B cell (primary cell): ENCODE measurements at regions not wholly inside any gene's neighbourhood (a gene's known extent, or its start where the extent isn't known, plus 50 kb on each side); places are given as distances from the start of the nearest gene placed in this dataset.

Source experiments
- ATAC-seq: fragments of 200-7000 bp; cut with Tn5 transposase; one replicate; pipeline ENCODE4 v1.10.0; 2021; ENCODE audit warnings: low read depth, mild to moderate bottlenecking, moderate number of reproducible peaks, moderate library complexity
- CTCF ChIA-PET: fragments of 350-600 bp; sonication (Branson Sonifier 250); formaldehyde crosslinking; loops from one replicate; lab custom pipeline; 2021; ENCODE audit warnings: antibody characterized with exemption, inconsistent platforms; lab: Charles Lee
- POLR2A ChIA-PET: fragments of 350-600 bp; sonication (Branson Sonifier 250); formaldehyde crosslinking; loops from one replicate; lab custom pipeline; 2021; ENCODE audit warnings: antibody characterized with exemption; lab: Charles Lee
- DNase-seq: peaks from one replicate; pipeline ENCODE4 v3.0.0; 2013
- H2AFZ ChIP-seq: 2 replicates; pipeline ENCODE4 v1.6.1; 2012; ENCODE audit warnings: mild to moderate bottlenecking, low read depth, low read length; ENCODE audit not compliant: insufficient read depth, poor library complexity, severe bottlenecking
- H3K27ac ChIP-seq, 2 donors: 1 replicate in 1 of 2; 2 replicates in 1 of 2; pipeline ENCODE4 v1.5.1; 2012 to 2013; ENCODE audit warnings: low read length in 2 of 2, mild to moderate bottlenecking in 2 of 2, moderate library complexity in 1 of 2
- H3K27me3 ChIP-seq, 4 experiments: fragments of 200-600 bp in 1 of 4; sonication (generic) in 1 of 4; replicated peaks in 1 of 4; 1 replicate in 2 of 4; 2 replicates in 2 of 4; pipeline versions ENCODE4 v1.6.1 to v1.7.0; 2013 to 2016; ENCODE audit warnings: low read length in 3 of 4, mild to moderate bottlenecking in 2 of 4, mixed read lengths in 1 of 4, moderate library complexity in 1 of 4; ENCODE audit not compliant: insufficient read depth in 4 of 4, control insufficient read depth in 3 of 4; ENCODE audit errors: control extremely low read depth in 1 of 4
- H3K36me3 ChIP-seq, 2 experiments: replicated peaks in 1 of 2; 1 replicate in 1 of 2; 2 replicates in 1 of 2; pipeline versions ENCODE4 v1.6.1 to v1.7.1; 2013; ENCODE audit warnings: low read length in 1 of 2; ENCODE audit not compliant: insufficient read depth in 2 of 2, control insufficient read depth in 1 of 2; ENCODE audit errors: control extremely low read depth in 1 of 2, extremely low read depth in 1 of 2
- H3K4me1 ChIP-seq, 2 donors: fragments of 200-600 bp in 1 of 2; sonication (generic) in 1 of 2; 1 replicate in 1 of 2; 2 replicates in 1 of 2; pipeline versions ENCODE4 v1.5.1 to v1.6.1; 2013 to 2017; ENCODE audit warnings: low read length in 2 of 2; ENCODE audit not compliant: control insufficient read depth in 2 of 2, insufficient read depth in 2 of 2
- H3K4me2 ChIP-seq: replicated peaks from 2 replicates; pipeline ENCODE3; 2012; ENCODE audit warnings: mild to moderate bottlenecking, low read depth, low read length; ENCODE audit not compliant: poor library complexity, severe bottlenecking
- H3K4me3 ChIP-seq, 5 experiments: fragments of 200-600 bp in 1 of 5; sonication (generic) in 1 of 5; 1 replicate in 3 of 5; 2 replicates in 2 of 5; pipeline versions ENCODE4 v1.5.1 to v1.7.0; 2011 to 2016; ENCODE audit warnings: low read length in 4 of 5, mild to moderate bottlenecking in 4 of 5, low read depth in 2 of 5, control low read depth in 1 of 5, moderate library complexity in 1 of 5; ENCODE audit not compliant: insufficient read depth in 1 of 5; ENCODE audit errors: control extremely low read depth in 1 of 5, extremely low read depth in 1 of 5
- H3K79me2 ChIP-seq: fragments of 200-600 bp; sonication (generic); one replicate; pipeline ENCODE4 v1.6.0; 2016; ENCODE audit warnings: low read length; ENCODE audit not compliant: control insufficient read depth, insufficient read depth
- H3K9ac ChIP-seq: fragments of 200-600 bp; sonication (generic); 2 replicates; pipeline ENCODE4 v1.6.1; 2017; ENCODE audit warnings: mild to moderate bottlenecking, low read length, moderate library complexity
- H3K9me3 ChIP-seq, 3 donors: one replicate each; pipeline versions ENCODE4 v1.6.1 to v1.7.1; 2013; ENCODE audit warnings: low read length in 2 of 3; ENCODE audit not compliant: control insufficient read depth in 2 of 3, insufficient read depth in 1 of 3; ENCODE audit errors: control extremely low read depth in 1 of 3
- H4K20me1 ChIP-seq: 2 replicates; pipeline ENCODE4 v1.6.0; 2012; ENCODE audit warnings: mild to moderate bottlenecking, low read length; ENCODE audit not compliant: insufficient read depth, control insufficient read depth, poor library complexity, severe bottlenecking
- H3K27ac Mint-ChIP-seq: one replicate; pipeline ENCODE4 v1.8.0; 2021; ENCODE audit warnings: mixed read lengths
- H3K27me3 Mint-ChIP-seq: one replicate; pipeline ENCODE4 v1.8.0; 2021; ENCODE audit warnings: mixed read lengths
- H3K4me1 Mint-ChIP-seq: one replicate; pipeline ENCODE4 v1.8.0; 2021; ENCODE audit warnings: mixed read lengths
- H3K4me3 Mint-ChIP-seq: one replicate; pipeline ENCODE4 v1.8.0; 2021; ENCODE audit warnings: mixed read lengths
- H3K9me3 Mint-ChIP-seq: one replicate; pipeline ENCODE4 v1.8.0; 2022; ENCODE audit warnings: mixed read lengths; ENCODE audit not compliant: insufficient read depth
- CTCF ChIP-seq: fragments of 200-600 bp; IDR thresholded peaks from one replicate; pipeline ENCODE4 v1.8.0; 2022; ENCODE audit warnings: antibody characterized with exemption, mild to moderate bottlenecking
- EZH2 ChIP-seq: IDR thresholded peaks from 2 replicates; pipeline ENCODE4 v1.6.1; 2012; ENCODE audit warnings: borderline replicate concordance, low read depth, mild to moderate bottlenecking, moderate library complexity, low read length; ENCODE audit not compliant: insufficient read depth, poor library complexity, severe bottlenecking
- WGBS: methylation state at CpG from one replicate; pipeline ENCODE4 v1.1.5; 2013; ENCODE audit warnings: missing lambda C conversion rate; ENCODE audit not compliant: insufficient coverage; 5-methylcytosine and 5-hydroxymethylcytosine counted together
- intact Hi-C: fragments of 100-400 bp; cut with micrococcal nuclease; formaldehyde crosslinking; loops from one replicate; pipeline ENCODE4 v1.10.0; 2022

DNA sequence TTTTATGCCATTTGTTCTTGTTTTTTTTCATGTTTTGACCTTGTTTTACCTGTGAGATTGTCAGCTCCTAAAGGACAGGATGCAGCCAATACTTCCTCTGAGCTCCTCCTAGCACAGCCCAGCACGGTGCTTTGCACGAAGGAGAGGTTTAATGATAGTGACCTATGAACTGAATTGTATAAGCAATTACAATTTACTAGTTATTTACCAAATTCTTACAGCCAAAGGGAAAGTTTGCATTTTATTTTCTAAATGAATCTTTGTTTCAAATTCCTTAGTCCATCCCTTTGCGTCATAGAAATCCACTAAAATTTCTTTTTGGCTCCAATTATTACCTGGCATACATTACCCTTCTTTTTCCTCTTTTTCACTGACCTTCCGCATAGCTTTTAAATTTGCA, 326.1 kb downstream of the TDRD15 start:
- Histone ChIP-seq H3K27me3 (no peaks in the 10 kb centered on the region), H3K27ac (no peak overlapping the region), H4K20me1 (no peaks in the 10 kb centered on the region), H2AFZ (no peak overlapping the region), H3K36me3 (no peaks in the 10 kb centered on the region), H3K9me3 (no peaks in the 10 kb centered on the region), H3K4me1 (no peaks in the 10 kb centered on the region), H3K9ac (no peak overlapping the region), H3K4me2 (no peak overlapping the region), H3K79me2 (no peaks in the 10 kb centered on the region), H3K4me3 (no peak overlapping the region)
- DNase-seq (no peak), ATAC-seq (no peak)
- no peaks in the 10 kb centered on the region for H3K27me3 Mint-ChIP-seq
- no peak overlapping the region for H3K27ac Mint-ChIP-seq
- intact Hi-C loops, result no loop called here
- H3K4me1 Mint-ChIP-seq, result no peaks in the 10 kb centered on the region
- ChIA-PET CTCF (no interaction called here), POLR2A (no interaction called here)
- peaks cover 3% of the 10 kb centered on the region for H3K9me3 Mint-ChIP-seq
- H3K4me3 Mint-ChIP-seq, result no peak overlapping the region
- TF ChIP-seq EZH2, result no peak
- no peak for TF ChIP-seq CTCF
- WGBS, result 100% methylated on average over 2 of the region's 4 CpGs

GRCh38 chr2:21451403-21451802, 327.6 kb downstream of the TDRD15 start:
- H4K20me1 ChIP-seq, result no peaks in the 10 kb centered on the region
- no peak overlapping the region for H3K4me2 ChIP-seq
- WGBS, result no CpG with 5 or more reads among the region's 2 CpGs
- H3K27me3 ChIP-seq, result no peaks in the 10 kb centered on the region
- no peaks in the 10 kb centered on the region for H3K4me1 ChIP-seq
- H3K9me3 Mint-ChIP-seq, result no peaks in the 10 kb centered on the region
- no peak for TF ChIP-seq CTCF
- TF ChIP-seq EZH2, result no peak
- no peak overlapping the region for H3K27ac ChIP-seq
- DNase-seq (no peak), ATAC-seq (no peak)
- no peaks in the 10 kb centered on the region for H3K9me3 ChIP-seq
- CTCF ChIA-PET, result no interaction called here
- H3K27me3 Mint-ChIP-seq, result no peaks in the 10 kb centered on the region
- H2AFZ ChIP-seq, result no peak overlapping the region
- no peak overlapping the region for H3K4me3 ChIP-seq
- H3K79me2 ChIP-seq, result no peaks in the 10 kb centered on the region
- POLR2A ChIA-PET, result no interaction called here
- no peak overlapping the region for H3K4me3 Mint-ChIP-seq
- no peaks in the 10 kb centered on the region for H3K36me3 ChIP-seq
- intact Hi-C loops, result no loop called here
- H3K27ac Mint-ChIP-seq, result no peak overlapping the region
- H3K9ac ChIP-seq, result no peak overlapping the region
- H3K4me1 Mint-ChIP-seq, result no peaks in the 10 kb centered on the region
